ENCODE measurements at regions not wholly inside any gene's neighbourhood (a gene's known extent, or its start where the extent isn't known, plus 50 kb on each side); places are given as distances from the start of the nearest gene placed in this dataset.

DNA sequence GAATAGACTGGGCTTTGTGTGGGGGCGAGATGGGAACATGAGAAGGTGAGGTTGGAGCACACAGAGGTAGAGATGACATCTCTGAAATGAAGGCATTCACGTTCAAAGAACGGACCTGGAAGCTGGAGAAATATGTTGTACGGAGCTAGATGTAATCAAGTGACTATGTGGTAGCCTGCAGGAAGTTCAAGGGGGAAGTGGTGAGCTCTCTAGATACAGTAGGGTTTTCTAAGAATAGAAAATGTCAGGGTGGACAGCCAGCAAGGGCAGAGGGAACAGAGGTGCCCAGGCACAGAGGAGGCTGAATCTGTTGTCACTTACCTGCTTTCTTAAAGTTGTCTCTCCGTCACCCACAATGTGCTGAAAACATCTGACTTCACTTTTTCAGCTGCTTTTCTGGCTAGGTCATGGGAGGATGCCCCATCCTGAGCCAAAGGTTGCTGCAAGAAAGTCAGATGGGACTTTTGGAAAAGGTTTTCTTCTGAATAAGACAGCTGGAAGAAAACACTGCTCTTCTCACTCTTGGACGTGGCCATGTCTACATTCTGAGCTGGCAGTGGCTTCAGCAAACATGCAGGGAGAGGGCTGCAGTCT is 171.5 kb upstream of the B3GAT1 start:
- DNase-seq (ENCODE audit: low read depth, low spot score): no peak

DNA sequence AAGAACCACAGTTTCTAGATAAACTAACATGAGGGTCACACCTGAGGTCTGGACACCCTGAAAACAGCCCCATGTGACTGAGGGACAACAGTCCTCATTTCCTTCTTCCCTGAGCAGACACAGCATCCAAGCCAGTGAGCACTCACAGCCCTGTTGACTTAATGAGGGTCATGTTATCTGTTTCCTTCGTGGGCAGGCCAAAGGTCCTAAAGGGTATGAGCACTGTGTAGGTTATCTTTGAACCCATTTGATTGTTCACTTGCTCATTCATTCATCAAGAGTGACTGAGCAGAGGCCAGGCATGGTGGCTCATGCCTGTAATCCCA is 170.7 kb upstream of the B3GAT1 start:
- no peak for DNase-seq (ENCODE audit: low read depth, low spot score)

DNA sequence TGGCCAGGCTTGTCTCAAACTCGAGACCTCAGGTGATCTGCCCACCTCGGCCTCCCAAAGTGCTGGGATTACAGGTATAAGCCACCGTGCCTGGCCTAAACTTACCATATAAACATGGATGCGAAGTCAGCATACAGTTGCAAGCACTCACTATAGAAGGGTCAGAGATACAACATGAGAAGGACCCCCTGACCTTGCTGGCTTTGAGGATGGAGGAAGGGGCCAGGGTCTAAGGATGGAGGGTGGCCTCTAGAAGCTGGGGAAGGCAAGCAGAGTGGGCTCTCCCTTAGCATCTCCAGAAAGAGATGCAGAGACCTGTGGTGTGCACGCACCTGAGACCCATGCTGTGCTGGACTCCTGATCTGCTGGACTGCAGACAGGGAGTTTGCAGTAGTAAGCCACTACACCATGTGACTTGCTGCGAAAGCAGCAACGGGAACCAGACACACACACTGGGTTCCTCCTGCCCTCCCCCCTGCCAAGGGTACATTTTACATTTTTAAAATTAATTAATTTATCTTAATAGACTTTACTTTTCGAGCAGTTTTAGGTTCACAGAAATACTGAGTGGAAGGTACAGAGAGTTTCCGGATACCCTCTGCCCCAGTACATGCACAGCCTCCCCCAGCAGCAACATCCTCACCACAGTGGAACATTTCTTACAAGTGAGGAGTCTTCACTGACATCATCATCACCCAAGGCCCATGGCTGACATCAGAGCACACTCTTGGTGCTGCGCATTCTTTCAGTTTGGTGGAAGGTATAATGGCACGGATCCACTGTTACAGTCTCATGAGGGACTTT is 170.1 kb upstream of the B3GAT1 start:
- no peak for DNase-seq (ENCODE audit: low read depth, low spot score)

DNA sequence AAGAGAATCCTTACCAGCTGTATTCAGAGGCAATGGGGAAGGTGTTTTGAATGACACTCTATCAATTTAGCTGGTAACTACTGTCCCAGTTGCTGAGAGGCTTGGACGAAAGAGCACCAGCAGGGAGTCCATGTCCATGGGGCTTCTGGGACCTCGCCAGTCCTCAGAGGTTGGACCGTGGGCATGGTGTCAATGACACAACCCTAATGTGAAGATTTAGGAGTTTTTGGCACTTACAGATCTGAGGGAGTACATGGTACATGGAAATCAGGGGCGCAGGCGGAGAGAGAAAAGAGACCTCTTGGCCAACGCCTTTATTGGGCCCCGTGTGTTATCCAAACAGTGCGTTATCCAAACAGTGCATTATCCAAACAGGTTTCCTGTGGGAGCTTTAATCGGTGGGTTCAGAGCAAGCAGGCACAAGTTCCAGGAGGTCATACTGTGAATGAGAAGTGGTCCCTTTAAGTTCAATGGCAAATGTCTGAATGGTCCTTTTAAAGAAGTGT is 169.1 kb upstream of the B3GAT1 start:
- no peak for DNase-seq (ENCODE audit: low read depth, low spot score)

DNA sequence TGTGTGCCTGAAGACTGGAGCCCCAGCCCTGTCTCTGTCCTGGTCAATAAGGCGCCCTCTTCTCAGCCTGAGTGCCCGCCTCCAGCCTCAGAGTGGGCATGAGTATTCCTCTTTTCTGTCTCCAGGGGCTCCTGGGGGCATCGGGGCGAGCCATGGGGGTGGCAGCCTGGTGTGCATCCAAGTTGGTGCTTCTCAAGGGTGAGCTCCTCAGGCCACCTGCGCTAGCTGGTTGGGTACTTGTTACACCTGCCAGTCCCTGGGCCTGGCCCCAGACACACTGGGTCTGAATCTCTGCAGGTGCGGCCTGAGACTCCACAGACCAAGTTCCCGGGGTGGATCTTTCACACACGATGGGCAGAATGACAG is 168.6 kb upstream of the B3GAT1 start:
- DNase-seq (ENCODE audit: low read depth, low spot score): no peak

DNA sequence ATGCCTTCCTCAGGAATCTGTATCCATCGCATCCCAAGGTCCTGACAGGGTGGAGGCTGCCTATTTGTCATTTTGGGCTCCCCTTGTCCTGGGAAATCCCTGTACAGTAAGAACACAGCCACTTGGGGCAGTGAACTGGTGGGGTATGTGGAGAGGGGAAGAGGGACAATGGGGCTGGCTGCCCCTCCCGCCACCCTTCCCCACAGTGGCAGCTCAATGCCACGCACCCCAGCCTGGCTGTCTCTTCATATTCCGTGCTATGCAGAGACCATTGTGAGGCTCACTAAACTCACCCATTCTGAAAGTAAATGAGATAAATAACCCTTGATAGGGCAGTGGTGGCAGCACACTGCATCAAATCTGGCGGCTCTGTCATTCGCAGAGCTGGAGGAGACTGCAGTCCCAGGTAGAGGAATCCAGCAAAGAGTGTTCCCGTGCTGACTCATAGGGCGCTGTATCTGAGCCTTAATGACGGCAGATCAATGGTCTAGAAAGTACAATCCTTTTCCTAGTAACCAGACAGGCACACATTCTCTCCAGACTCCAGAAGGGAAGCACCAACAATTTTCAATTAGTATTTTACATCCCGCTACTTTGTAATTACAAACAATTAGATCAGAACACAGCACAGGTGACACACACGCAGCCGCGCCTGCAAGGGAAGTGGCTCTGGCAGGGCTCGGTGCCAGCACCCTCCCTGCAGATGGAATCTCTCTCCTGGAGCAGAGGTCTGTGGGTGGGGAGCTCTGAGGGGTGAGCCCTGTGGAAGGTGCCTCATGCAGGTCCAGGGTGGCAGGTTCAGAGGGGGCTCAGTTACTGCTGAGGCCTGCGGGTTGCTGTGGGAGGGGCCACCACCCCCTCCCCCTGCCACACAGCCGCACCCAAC is 167.9 kb upstream of the B3GAT1 start:
- no peak for DNase-seq (ENCODE audit: low read depth, low spot score)

DNA sequence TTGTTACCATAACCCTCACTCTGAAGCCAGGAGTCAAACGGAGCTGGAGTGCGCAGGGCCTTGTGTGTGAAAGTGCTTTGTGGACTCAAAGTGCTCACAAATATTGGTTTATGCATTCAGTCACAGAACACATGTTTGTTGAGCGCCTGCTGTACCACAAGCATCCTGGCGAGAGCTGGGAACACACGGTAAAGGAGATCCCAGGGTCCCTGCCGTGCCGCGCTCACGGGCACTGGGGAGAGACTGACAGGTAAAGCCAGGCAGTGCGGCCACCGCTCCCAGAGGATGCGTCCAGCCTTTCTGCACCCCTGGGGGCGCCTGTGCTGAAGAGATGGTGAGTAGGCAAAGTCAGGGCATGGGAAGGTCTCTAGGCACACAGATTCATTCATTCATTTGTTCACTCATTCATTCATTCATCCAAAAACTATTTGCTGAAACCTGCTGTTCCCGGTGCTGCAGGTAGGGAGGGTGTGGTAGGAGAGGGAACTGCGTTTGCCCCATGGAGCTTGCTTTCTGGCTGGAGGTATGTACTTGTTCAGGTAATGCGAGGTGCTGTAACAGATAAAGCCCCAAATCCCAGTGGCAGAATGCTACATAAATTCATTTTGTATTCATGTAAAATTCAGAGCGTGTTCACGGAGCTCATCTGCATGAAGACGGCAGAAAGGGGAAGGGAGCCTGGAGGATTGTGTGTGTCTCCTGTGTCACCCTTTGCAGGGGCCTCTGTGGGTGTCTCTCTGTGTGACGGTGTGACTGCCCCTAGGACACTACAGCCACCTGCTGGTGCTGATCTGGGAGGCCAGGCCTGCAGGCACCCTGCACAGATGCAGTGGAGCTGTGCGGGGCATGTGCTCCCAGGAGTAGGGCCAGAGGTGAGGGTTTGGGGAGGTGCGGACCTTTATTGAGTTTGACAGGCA is 167.0 kb upstream of the B3GAT1 start:
- DNase-seq (ENCODE audit: low read depth, low spot score): no peak

DNA sequence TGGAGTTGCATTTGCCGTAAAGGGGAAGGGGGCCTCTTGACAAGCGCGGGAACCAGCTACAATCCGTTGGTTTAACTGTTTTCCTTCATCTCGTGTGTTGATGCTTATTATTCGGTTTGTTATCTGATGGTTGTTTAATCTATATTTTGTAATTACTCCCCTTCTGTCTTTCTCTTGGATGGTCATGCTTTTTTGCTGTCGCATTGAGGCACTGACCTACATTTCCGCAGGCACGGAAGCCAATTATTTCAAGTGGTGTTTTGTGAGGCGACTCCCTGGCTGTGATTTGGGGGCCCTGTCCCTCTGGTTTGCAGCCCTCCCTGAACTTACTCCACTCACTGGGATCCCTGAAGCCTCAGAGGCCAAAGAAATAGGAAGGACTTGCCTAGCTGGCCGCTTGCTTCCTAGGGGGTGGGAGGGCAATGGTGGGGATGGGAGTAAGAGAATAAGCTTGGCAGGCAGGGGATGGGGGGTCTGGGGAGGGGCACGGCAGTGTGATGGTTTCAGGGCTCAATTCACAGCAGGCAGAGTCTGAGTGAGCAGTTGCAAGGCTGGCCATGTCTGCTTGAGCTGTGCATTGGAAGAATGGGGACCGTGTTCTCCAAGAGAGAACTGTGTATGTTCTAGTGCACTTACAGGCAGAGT is 165.8 kb upstream of the B3GAT1 start:
- DNase-seq (ENCODE audit: low read depth, low spot score): no peak

DNA sequence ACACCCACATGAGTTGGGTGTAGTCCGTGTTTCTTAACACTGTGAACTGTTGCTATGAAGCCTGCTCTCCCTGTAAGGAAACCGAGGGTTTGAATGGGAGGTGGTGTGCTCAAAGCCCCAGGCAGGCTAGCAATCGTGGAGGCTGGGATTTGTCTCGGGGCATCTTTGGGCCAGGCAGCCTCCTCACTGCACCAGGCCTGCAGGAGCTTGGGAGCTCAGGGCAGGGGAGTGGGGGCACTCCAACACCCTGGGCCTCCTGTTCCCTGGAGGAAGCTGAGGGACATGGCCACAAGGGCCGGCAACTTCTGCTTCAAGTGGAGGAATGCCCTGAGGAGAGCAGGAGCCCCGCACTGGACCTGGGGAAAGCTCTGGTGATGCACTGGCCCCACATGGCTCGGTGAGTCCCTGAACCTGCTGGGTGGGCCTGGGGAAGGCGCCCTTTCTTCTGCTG is 164.7 kb upstream of the B3GAT1 start:
- DNase-seq (ENCODE audit: low read depth, low spot score): no peak

DNA sequence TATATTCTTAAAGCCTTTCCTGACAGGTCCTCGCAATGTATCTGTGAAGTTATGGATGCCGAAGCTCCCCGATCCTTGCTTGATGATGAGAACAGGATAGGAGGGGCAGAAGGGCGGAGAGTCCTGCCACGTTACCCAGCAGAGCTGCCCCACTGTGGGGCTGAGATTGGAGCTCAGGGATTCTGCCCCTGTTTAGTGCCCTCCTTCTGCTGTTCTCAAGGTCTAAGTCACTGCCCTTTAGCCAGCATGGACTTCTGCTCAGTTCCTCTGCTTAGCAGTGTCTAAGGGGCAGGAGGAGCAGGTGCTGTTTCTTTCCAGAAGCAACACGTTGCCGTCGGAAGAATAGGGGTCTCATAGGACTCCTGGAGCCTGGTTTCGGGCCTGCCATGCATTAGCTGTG is 164.2 kb upstream of the B3GAT1 start:
- no peak for DNase-seq (ENCODE audit: low read depth, low spot score)

DNA sequence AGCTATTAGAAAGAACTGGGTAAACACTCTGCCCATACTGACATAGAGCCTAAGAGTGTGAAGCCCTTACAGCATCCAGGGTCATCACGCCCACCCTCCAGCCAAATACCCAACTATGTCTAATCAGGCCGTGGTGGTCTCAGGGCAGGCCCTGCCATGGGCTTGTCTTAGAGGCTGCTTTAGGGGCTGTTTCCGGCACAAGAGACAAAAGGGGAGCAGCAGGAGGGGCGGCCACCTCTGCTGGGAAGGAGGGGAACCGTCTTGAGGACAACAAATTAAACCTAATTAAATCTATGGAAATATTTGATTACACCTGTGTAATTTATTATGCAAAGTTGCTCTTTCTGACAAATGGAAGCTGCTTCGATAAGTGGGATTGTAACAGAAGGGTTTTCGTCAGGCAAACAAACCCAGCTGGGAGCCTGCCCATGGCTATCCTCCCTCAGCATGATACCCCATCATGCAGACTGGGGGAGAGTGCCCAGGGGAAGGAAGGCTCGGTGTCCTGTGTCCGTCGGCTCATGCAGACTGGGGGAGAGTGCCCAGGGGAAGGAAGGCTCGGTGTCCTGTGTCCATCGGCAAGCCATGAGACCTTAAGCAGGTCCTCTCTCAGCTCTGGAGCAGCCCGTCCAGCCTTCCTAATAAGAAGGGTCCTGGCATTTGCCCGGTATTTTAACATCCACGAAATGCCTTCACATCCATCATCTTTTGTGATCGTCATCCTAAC is 163.6 kb upstream of the B3GAT1 start:
- no peak for DNase-seq (ENCODE audit: low read depth, low spot score)

DNA sequence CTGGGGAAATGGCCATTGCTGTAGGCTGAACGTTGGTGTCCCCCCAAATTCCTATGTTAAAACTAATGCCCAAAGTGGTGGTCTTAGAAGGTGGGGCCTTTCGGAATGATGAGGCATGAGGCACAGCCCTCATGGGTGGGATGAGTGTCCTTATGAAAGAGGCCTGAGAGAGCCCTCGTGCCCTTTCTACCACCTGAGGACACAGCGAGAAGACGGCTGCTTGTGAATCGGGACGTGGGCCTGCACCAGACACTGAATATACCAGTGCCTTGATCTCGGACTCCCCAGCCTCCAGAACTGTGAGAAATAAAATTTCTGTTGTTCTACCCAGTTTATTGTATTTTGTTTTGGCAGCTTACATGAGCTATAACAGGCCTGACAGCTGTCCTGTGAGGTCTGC is 162.9 kb upstream of the B3GAT1 start:
- no peak for DNase-seq (ENCODE audit: low read depth, low spot score)

DNA sequence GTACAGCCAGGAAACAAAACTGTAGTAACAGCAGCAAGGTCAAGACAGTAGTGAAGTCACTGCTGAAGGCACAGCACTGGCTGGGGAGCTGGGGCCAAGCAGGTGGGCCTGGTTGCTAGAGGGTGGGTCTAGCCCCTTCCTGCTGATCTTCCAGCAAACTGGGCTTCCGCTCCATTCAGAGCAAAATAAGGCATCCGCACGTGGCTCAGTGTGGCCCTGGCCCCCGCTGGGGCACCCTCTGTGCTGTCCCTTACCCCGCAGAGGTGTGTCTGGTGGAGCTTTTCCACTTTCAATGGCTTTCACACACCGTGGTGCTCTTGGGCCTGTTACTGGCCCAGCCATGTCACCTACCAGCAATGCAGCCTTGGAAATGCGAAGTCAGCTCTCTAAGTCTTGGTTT is 162.4 kb upstream of the B3GAT1 start:
- no peak for DNase-seq (ENCODE audit: low read depth, low spot score)

DNA sequence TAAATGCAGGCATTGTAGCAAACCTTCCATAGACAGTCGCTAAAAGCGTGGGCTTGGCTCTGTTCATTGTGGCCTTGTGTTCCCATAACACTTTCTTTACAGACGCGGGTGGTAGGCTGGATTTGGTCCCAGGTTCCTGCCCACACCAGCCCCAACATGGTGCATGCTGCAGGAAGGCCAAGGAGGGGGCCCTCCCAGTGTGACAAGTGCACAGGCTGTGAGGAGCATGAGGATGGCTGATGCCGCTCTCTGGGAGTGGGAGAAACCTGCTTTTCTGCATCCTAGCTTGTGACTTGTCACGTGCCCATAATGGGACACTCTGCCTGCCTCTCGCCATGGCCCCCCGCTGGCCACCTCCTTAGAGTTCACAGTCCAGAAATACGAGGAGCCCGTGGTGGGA is 161.8 kb upstream of the B3GAT1 start:
- DNase-seq (ENCODE audit: low read depth, low spot score): no peak

DNA sequence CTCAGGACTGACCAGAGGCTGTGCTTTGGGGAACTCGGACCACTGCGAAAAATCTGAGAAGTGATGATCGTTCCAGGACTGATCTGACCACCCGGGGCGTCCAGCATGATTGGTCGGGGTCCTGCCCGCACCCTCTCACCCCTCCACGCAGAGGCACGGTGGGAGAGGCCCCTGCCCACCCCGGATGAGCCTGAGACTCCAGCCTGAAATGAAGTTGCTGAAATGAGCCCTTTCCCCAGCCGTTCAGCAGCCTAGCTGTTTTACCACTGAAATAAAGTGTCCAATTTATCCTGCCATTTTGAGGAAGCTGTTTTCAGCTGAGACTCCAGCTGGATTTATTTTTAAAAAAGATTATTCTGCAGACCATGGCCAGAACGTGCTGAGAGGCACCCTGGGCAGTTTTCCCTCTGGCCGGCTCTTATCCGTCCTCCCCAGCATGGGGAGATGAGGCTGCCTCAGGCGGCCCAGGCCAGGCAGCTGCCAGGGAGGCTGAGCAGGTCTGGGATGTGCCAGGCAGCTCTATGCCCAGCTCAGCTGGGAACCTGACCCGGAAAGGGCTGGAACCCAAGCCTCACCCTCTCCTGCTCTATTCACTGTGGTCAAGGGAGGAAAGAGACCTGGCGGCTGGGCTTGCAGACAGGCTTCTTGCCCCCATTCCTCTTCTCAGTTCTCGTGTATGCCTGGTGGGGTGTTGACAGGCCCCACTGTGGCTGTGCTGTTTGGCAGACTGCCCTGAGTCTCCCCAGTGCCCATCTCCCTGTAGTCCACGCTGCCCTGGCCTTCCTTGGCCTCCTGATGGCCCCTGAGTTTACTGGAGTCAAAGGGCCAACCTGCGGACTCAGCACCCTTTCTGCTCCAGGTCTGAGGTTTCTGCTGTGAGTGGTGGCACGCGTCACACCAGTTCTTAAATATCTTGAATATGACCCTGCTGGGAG is 161.0 kb upstream of the B3GAT1 start:
- DNase-seq (ENCODE audit: low read depth, low spot score): no peak

DNA sequence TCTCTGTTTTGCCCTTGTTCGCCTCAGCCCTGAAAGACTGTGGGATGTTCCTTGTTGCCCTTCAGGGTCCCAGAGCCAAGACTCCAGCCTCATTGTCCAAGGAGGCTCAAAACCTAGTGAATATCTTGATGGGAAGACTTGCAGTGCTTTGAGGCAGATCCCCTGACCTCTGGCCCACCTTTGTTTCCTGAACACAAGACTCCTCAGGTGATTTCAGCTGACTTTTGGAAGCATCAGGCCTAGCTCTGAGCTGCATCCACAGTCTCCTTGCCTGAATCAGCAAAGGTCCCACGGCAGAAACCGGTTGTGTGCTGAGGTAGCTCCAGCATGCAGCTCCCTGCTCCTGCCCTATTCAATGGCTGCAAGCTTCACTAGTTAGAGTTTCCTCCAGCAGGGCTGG is 159.3 kb upstream of the B3GAT1 start:
- DNase-seq (ENCODE audit: low read depth, low spot score): no peak

DNA sequence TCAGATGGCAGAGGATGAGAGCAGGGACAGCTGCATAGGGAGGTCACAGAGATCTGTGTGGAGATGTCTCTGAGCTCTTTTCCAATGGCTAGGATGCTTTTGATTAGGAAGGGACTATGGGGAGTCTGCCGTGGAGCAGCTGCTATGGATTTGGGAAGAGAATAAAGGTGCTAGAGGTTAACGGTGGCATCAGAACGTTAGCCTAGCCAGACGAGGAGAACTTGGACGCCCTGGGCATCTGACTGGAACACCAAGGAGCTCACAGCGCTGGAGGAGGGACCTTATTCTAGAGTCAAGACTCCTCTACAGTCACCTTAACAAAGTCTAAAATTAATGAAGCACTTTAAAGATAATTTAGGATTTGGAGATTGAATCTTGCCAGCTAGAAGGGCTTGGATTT is 157.2 kb upstream of the B3GAT1 start:
- no peak for DNase-seq (ENCODE audit: low read depth, low spot score)

DNA sequence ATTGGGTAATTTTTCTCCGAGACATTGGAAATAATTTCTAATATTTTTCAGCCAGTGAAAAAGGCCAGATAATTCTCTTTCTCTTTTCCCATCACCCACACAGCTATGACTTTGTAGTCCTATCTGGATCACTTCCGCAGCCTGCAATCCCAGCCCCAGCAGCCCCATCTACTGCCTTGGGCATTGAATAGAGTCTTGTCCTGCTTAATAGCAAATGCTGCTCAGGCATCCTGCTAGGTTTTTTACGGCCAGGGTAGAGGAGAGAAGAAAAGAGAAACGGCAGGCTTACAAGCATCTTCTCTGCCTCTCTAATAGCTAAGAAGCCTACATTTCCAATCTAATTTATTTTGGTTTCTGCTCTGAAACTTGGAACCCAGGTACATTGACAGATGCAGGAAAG is 154.3 kb upstream of the B3GAT1 start:
- no peak for DNase-seq (ENCODE audit: low read depth, low spot score)

DNA sequence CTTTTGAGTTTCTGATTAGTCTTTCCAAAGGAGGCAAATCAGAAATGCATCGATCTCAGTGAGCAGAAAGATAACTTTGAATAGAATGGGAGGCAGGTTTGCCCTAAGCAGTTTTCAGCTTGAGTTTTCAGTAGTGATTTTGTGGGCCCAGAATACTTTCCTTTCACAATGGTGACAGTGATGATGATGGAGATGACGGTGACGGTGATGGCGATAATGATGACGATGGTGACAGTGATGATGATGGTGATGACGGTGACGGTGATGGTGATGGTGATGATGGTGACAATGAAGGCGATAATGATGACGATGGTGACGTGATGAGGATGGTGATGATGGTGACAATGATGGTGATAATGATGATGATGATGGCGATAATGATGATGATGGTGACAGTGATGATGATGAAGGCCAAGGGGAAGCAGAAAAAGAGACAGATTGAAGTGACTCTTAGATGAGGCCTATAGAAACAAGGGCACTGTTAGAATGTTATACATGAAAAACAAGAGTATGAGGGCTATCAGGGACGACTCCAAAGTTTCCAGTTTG is 153.4 kb upstream of the B3GAT1 start:
- no peak for DNase-seq (ENCODE audit: low read depth, low spot score)

All from pulmonary artery endothelial cell (primary cell).